Stimulated activated memory B cell treated with anti-CD40 and anti-IgM and Interleukin-4, amounts not matched to agents 10 μg/mL and 1 μg/mL and 100 μg/mL, for 72 hours (primary cell): ENCODE measurements at regions not wholly inside any gene's neighbourhood (a gene's known extent, or its start where the extent isn't known, plus 50 kb on each side); places are given as distances from the start of the nearest gene placed in this dataset.

Source experiments
- ATAC-seq: fragments of 150-1000 bp; cut with Tn5 transposase; 2 replicates; pipeline ENCODE4 v1.10.0; 2021
- H3K27ac Mint-ChIP-seq: one replicate; pipeline ENCODE4 v1.8.0; 2022; ENCODE audit warnings: mild to moderate bottlenecking, mixed read lengths
- H3K27me3 Mint-ChIP-seq: one replicate; pipeline ENCODE4 v1.8.0; 2022; ENCODE audit warnings: mixed read lengths
- H3K36me3 Mint-ChIP-seq: one replicate; pipeline ENCODE4 v1.8.0; 2022; ENCODE audit warnings: mixed read lengths
- H3K4me1 Mint-ChIP-seq: one replicate; pipeline ENCODE4 v1.8.0; 2022; ENCODE audit warnings: mixed read lengths
- H3K4me3 Mint-ChIP-seq: one replicate; pipeline ENCODE4 v1.8.0; 2022; ENCODE audit warnings: mild to moderate bottlenecking, moderate library complexity, mixed read lengths
- H3K9me3 Mint-ChIP-seq: one replicate; pipeline ENCODE4 v1.8.0; 2022; ENCODE audit warnings: mixed read lengths

DNA sequence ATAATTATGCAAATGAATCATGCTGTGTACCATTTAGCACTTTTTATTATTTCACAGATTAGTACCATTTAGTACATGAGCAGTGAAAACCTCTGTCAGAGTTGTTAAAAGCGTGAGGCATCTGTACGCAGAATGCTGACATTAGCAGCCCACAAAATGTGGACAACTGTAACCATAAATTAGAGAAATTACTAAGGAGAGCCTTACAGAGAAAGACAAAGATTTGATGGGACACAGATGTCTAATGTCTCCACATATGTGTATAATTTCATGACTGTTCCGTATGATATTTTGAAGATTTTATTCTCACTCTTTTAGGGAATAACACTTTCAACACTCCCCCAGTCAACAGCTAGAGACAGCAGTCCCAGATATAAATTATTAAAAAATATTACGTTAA, 414.0 kb upstream of the ANKRD30A start:
- Mint-ChIP-seq H3K4me3 (no peak overlapping the region), H3K36me3 (no peaks in the 10 kb centered on the region), H3K4me1 (no peaks in the 10 kb centered on the region), H3K27me3 (no peaks in the 10 kb centered on the region), H3K27ac (no peak overlapping the region), H3K9me3 (no peaks in the 10 kb centered on the region)
- ATAC-seq: no peak

DNA sequence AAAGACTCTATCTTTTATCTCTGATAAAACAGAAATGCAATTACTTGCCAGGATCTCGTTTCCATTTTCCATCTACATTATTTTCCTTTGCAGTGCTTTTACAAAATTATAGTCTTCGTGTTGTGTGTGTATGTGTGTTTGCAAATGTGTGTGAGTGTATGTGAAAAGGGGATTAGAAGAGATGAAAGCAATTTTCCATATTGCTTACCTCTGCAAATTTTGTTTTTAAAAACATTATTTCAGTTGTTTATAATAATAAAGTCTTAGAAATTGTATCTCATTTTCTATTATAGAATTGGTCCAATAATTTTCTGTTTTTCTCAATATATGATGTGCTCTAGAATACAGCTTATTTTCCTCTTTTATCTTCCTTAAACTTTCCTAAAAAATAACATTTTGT, 421.3 kb upstream of the ANKRD30A start:
- Mint-ChIP-seq H3K27me3 (no peaks in the 10 kb centered on the region), H3K27ac (no peak overlapping the region), H3K9me3 (peaks cover 4% of the 10 kb centered on the region), H3K4me3 (no peak overlapping the region), H3K36me3 (no peaks in the 10 kb centered on the region), H3K4me1 (no peaks in the 10 kb centered on the region)
- ATAC-seq: no peak

DNA sequence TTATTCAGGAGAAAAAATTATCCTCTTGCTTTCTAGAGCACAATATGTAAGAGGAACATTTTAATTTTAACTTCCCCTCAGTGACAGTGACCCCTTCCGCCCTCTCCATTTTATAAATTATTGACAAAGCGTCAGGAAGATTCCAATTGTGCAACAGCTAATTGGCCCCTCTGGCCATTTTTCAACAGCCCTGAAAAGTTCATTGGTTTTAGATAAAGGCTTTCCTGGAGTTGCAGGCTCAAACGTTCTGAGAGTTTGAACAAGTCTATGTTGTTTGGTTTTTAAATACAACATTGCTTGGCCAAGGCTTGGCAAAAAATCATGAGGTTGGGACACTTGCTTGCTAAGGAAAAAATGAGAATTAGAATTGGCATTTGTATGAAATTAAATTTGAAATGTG, 422.2 kb upstream of the ANKRD30A start:
- Mint-ChIP-seq H3K27me3 (no peaks in the 10 kb centered on the region), H3K4me3 (no peak overlapping the region), H3K27ac (no peak overlapping the region), H3K36me3 (no peaks in the 10 kb centered on the region), H3K4me1 (no peaks in the 10 kb centered on the region), H3K9me3 (peaks cover 11% of the 10 kb centered on the region)
- ATAC-seq: no peak

DNA sequence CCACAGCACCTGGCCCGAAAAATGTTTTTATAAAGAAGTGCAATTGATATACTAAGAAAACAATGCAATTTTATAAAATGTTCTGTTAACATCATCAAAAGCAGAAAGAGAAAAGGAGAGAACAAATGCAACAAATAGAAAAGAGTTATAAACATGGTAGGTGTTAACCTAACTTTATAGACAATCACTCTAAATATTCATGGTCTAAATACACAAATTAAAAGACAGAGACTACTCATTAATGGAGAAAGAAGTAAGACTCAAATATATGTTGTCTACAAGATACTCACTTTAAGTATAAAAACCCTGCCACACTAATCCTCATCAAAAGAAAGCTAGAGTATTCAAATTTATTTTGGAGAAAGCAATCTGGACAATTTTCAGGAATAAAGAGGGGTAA, 425.3 kb upstream of the ANKRD30A start:
- ATAC-seq: no peak
- Mint-ChIP-seq H3K4me1 (no peaks in the 10 kb centered on the region), H3K4me3 (no peak overlapping the region), H3K27me3 (no peaks in the 10 kb centered on the region), H3K27ac (no peak overlapping the region), H3K9me3 (peaks cover 16% of the 10 kb centered on the region), H3K36me3 (no peaks in the 10 kb centered on the region)

DNA sequence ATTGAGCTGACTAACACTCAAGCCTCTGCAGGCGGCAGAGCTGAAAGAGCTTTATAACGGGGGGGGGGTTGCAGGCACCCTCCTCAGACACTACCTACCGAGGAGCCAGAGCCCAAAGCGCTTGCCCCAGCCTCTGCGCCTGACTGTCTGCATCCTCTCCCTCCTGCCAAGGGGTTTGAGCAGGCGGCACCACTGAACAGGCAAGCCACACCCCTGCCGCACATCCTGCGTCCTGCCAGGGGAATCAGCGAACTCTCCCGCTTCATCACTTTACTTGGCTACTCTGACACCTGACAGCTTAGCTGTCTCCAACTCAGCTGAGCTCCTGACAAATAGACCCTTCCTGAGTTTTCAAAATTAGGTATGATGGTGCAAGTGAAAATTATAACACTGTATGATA, 432.6 kb upstream of the ANKRD30A start:
- no peaks in the 10 kb centered on the region for H3K36me3 Mint-ChIP-seq
- peaks cover 5% of the 10 kb centered on the region for H3K9me3 Mint-ChIP-seq
- no peak overlapping the region for H3K4me3 Mint-ChIP-seq
- no peaks in the 10 kb centered on the region for H3K27me3 Mint-ChIP-seq
- H3K27ac Mint-ChIP-seq: no peak overlapping the region
- H3K4me1 Mint-ChIP-seq: no peaks in the 10 kb centered on the region
- no peak for ATAC-seq

DNA sequence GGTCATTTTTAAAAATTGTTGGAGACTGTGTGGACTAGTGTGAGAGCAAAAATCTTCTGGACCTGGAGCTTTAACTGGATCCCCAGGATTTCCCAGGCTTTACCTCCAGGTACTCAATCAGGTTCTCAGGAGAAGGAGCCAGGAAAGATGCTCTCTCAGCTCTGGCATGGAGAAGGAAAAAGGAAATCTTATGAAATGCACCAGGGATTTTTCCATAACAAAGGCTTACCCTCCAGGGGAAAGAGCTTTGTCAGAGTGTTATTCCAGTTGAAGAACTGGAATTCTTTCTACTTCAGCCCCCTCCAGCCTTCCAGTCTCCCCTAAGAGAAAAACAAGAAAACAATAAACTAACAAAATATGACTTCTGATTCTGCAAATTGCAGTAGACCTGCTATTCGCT, 436.7 kb upstream of the ANKRD30A start:
- no peak for ATAC-seq
- Mint-ChIP-seq H3K27ac (no peak overlapping the region), H3K9me3 (peaks cover 3% of the 10 kb centered on the region), H3K36me3 (no peaks in the 10 kb centered on the region), H3K27me3 (no peaks in the 10 kb centered on the region), H3K4me3 (no peak overlapping the region), H3K4me1 (no peaks in the 10 kb centered on the region)

DNA sequence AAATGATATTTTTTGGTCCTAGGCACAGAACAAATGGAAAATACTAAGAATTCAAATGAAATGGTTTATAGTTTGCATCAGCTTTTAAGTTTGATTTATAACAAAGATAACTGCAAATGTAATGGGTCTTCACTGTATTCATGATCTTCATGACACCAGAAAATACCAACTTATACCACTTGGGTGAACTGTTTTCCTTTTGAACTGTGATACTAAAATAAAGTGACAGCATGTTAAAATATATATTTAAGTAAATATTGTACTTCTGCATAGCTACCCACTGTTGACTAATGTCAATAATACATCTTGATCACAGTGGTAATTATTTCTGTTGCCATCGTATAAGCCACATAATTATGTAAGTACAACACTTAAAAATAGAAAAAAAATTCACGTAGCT, 442.0 kb upstream of the ANKRD30A start:
- H3K4me1 Mint-ChIP-seq: no peaks in the 10 kb centered on the region
- no peak overlapping the region for H3K27ac Mint-ChIP-seq
- H3K27me3 Mint-ChIP-seq: no peaks in the 10 kb centered on the region
- H3K4me3 Mint-ChIP-seq: no peak overlapping the region
- no peak for ATAC-seq
- no peaks in the 10 kb centered on the region for H3K36me3 Mint-ChIP-seq
- H3K9me3 Mint-ChIP-seq: peaks cover 3% of the 10 kb centered on the region

DNA sequence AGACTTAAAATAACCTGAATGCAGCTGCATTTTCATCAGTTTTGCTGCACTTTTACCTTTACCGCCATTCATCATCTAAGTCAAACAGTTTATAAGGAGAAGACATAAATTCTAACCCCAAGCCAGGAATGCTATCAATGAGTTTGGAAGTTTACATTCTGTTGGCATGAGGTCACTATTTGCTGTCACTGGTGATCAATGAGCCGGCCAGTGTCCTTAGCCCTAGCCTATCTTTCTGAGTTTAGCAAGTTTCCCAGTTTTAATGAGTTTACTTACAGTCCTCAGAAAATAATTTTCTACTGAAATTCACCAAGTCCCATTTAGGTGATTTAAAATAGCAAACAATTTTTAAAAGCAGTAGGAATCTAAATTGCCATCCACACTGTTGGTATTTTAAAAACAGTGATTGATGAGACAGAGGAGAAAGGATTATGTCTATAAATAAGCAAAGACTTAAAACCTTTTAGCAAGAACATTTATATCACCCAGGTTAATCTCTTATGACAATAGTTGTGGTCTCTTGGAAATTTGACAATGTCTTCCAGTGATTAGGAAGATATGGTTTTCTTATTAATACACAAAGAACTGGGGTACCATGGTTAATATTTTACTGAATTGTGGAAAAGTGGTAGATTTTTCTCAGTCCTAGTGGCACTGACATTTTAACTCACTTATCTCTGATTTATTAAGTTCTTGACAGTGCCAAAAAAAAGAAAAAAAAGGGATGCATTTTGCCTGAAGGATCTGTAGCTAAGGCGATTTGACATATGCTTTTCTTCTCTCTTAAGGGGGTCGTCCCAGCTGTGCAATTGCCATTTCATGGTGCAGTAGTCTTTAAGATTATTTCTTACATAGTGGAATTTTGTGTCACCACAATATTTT, 443.4 kb upstream of the ANKRD30A start:
- ATAC-seq: no peak
- Mint-ChIP-seq H3K9me3 (no peaks in the 10 kb centered on the region), H3K4me3 (no peak overlapping the region), H3K4me1 (no peaks in the 10 kb centered on the region), H3K27me3 (no peaks in the 10 kb centered on the region), H3K27ac (no peak overlapping the region), H3K36me3 (no peaks in the 10 kb centered on the region)

DNA sequence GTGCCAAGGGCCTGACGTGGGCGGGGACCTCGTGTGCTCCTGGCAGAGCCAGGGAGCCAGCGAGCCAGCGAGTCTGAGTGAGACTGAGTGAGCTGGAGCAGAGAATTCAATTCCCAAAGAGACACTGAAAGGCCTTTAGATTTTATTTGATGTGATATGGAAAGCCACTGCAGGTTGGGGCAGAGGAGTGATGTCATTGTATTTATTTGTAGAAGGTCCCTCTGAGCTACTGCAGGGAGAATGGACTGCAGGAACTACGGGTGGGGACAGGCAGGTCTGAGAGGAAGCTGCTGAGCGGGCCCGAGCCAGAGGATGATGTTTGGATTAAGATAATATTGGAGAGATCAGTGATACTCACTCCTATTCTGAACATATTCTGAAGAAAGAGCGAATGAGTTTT, 445.8 kb upstream of the ANKRD30A start:
- H3K4me3 Mint-ChIP-seq: no peak overlapping the region
- no peak overlapping the region for H3K27ac Mint-ChIP-seq
- H3K27me3 Mint-ChIP-seq: no peaks in the 10 kb centered on the region
- ATAC-seq: no peak
- H3K36me3 Mint-ChIP-seq: no peaks in the 10 kb centered on the region
- H3K9me3 Mint-ChIP-seq: no peaks in the 10 kb centered on the region
- no peaks in the 10 kb centered on the region for H3K4me1 Mint-ChIP-seq

DNA sequence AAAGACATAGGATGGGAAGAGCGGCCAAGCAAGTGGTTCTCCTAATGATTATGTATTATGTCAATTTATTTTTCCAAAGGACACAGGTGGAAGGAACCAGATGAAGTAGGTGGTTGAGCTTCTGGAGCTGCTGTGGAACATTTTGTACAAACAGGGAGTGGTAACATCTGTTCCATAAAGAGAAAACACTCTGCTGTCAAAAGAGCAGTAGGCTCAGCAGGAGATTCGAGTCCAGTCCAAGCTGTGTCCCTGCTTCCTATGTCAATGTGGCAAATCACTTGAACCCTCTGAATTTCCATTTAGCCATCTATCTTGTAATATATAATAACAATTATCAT, 448.0 kb upstream of the ANKRD30A start:
- H3K4me1 Mint-ChIP-seq: no peaks in the 10 kb centered on the region
- no peak overlapping the region for H3K4me3 Mint-ChIP-seq
- no peaks in the 10 kb centered on the region for H3K36me3 Mint-ChIP-seq
- no peaks in the 10 kb centered on the region for H3K27me3 Mint-ChIP-seq
- ATAC-seq: no peak
- H3K27ac Mint-ChIP-seq: no peak overlapping the region
- H3K9me3 Mint-ChIP-seq: no peaks in the 10 kb centered on the region

DNA sequence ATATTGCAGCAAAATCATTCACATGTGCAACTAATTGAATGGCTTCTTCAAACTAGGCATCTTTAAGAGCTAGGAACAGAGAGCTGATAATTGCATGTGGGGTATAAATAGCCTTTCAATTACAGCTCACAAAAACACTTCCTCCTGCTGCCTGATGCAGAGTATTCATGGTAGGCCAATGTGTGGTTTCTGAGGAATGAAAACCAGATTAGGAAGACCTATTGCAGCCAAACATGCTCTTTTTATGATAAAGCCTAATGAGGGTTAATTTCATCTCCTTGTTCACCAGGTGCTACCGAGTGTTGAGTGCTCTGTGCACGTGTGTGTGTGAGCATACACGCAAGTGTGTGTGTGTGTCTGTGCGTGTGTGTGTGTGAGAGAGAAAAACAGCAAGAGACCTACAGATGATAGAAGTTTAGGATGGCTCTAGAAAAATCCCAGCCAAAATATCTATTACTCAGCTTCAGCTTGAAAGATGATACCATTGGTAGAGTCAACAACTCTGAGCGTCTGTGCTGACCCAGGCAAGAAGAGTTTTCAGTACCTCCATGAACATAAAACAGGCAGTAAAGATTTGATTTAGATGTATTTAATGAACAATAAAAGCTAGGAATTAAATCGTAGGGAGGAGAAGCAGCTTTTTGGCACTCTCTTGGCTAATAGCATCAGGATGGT, 448.5 kb upstream of the ANKRD30A start:
- Mint-ChIP-seq H3K36me3 (no peaks in the 10 kb centered on the region), H3K4me3 (no peak overlapping the region), H3K27ac (no peak overlapping the region), H3K9me3 (no peaks in the 10 kb centered on the region), H3K4me1 (no peaks in the 10 kb centered on the region), H3K27me3 (no peaks in the 10 kb centered on the region)
- no peak for ATAC-seq

DNA sequence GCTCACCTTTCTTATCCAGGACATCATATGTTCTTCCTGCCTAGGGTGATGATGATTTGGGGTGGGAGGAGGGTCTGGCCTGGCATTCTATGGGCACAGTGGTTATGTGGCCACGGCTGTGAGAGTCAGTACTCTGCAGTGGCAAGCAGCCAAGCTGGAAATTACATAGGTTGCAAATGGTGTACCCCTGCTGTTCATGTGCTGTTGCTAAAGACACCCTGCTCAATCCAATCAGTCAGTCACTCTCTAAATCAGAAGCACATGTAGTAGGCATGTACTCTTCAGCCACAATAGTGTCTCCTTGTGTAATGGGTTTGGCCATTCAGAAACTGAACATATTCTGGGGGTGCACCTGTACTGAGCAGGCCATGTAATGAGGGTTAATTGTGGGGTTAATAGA, 449.1 kb upstream of the ANKRD30A start:
- Mint-ChIP-seq H3K27me3 (no peaks in the 10 kb centered on the region), H3K4me3 (no peak overlapping the region), H3K36me3 (no peaks in the 10 kb centered on the region), H3K9me3 (no peaks in the 10 kb centered on the region), H3K27ac (no peak overlapping the region), H3K4me1 (no peaks in the 10 kb centered on the region)
- ATAC-seq: no peak

DNA sequence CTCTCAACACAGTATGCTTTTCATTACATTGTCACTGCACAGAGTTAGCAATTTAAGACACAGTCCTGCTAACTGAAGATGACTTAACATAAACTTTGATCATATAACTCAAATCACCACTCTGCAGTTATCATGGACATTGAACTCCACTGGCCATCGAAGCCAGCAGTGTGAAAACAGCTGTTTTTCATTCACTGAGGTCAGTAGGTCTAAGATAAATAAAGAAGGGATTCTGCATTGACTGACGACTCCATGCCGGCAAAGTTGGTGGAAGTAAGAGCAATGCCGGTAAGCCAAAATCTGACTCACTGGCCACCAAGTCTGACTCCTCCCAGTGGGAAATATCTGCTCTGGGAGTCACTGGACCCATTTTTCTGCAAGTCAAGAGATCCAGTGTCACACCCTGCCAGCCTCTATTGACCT, 449.9 kb upstream of the ANKRD30A start:
- H3K4me3 Mint-ChIP-seq: no peak overlapping the region
- H3K27ac Mint-ChIP-seq: no peak overlapping the region
- no peaks in the 10 kb centered on the region for H3K27me3 Mint-ChIP-seq
- no peaks in the 10 kb centered on the region for H3K4me1 Mint-ChIP-seq
- no peaks in the 10 kb centered on the region for H3K9me3 Mint-ChIP-seq
- no peaks in the 10 kb centered on the region for H3K36me3 Mint-ChIP-seq
- ATAC-seq: no peak

DNA sequence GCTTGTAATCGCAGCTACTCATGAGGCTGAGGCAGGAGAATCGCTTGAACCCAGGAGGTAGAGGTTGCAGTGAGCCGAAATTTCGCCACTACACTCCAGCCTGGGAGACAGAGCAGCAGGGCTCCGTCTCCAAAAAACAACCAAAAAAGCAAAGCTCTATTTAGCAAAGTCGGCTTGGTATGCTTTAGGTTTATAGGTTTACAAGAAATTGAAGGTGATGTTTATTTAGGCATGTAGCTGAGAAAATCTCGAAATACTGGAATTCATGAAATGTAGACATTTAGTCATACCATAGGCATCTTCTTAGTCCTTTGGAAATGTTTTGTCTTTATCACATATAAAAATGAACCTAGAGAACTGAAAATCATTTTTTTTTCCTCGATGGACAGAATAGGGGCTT, 453.8 kb upstream of the ANKRD30A start:
- H3K4me1 Mint-ChIP-seq: no peaks in the 10 kb centered on the region
- H3K9me3 Mint-ChIP-seq: no peaks in the 10 kb centered on the region
- no peak for ATAC-seq
- no peaks in the 10 kb centered on the region for H3K27me3 Mint-ChIP-seq
- H3K4me3 Mint-ChIP-seq: no peak overlapping the region
- no peaks in the 10 kb centered on the region for H3K36me3 Mint-ChIP-seq
- no peak overlapping the region for H3K27ac Mint-ChIP-seq

DNA sequence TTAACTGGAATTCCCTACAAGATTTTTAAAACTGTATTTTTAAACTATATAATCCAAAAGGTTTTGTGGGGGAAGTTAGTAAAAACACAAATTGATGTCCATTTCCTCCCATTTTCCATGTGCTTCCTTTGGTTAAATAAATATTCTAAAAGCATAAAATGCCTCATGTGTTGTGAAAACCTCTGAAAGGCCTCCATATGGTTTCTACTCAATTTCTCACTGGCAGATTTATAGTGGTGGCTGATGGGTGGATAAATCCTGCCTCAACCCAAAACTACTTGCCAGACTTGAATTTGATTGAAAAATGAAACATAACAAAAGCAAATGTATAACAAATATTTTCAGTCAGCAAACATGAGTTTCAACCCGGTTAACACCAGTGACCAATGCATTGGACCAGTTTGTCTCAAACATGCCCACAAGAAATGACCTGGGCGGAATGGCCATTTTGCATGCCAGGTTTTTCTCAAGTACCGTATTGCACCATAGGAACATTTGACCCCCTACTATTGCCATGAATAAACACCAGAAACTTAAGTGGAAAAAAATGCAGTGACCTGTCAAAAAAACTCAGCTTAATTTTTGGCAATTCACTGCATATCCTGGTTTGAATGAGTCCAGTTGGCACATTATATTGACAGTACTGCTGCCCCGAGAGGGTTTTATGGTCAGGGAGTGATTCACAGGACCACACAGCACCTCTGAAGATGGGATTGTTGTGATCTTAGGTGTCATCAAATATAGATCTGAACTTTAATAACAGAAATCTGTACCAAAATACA, 454.6 kb upstream of the ANKRD30A start:
- no peaks in the 10 kb centered on the region for H3K9me3 Mint-ChIP-seq
- no peak overlapping the region for H3K4me3 Mint-ChIP-seq
- H3K36me3 Mint-ChIP-seq: no peaks in the 10 kb centered on the region
- ATAC-seq: no peak
- no peak overlapping the region for H3K27ac Mint-ChIP-seq
- no peaks in the 10 kb centered on the region for H3K27me3 Mint-ChIP-seq
- H3K4me1 Mint-ChIP-seq: no peaks in the 10 kb centered on the region
